HG03469 (cell line): ENCODE measurements at regions not wholly inside any gene's neighbourhood (a gene's known extent, or its start where the extent isn't known, plus 50 kb on each side); places are given as distances from the start of the nearest gene placed in this dataset.

Experiments used
- ATAC-seq: cut with Tn5 transposase; IDR thresholded peaks from one replicate; pipeline ENCODE4 v1.9.1; 2021; ENCODE audit warnings: mild to moderate bottlenecking, moderate library complexity, moderate number of reproducible peaks; ENCODE audit not compliant: unreplicated experiment

GRCh38 chr15:69955240-69955894 lies 142.3 kb downstream of the TLE3 start:
- no peak for ATAC-seq

- ATAC-seq: no peak
Observed at GRCh38 chr15:69956417-69956816, 141.3 kb downstream of the TLE3 start.

- ATAC-seq: no peak
Observed at GRCh38 chr15:69957175-69957574, 140.5 kb downstream of the TLE3 start.

- no peak for ATAC-seq
Observed at GRCh38 chr15:69958496-69959084, 139.1 kb downstream of the TLE3 start.

GRCh38 chr15:69962561-69962960 lies 135.2 kb downstream of the TLE3 start:
- no peak for ATAC-seq

GRCh38 chr15:69963385-69963784 lies 134.3 kb downstream of the TLE3 start:
- no peak for ATAC-seq

- ATAC-seq: no peak
Observed at GRCh38 chr15:69971771-69972170, 125.9 kb downstream of the TLE3 start.

GRCh38 chr15:69972436-69972835 lies 125.3 kb downstream of the TLE3 start:
- no peak for ATAC-seq

- no peak for ATAC-seq
Observed at GRCh38 chr15:69973102-69973714, 124.5 kb downstream of the TLE3 start.

GRCh38 chr15:69973880-69974279 lies 123.8 kb downstream of the TLE3 start:
- no peak for ATAC-seq

- ATAC-seq: no peak
Observed at GRCh38 chr15:69974321-69974720, 123.4 kb downstream of the TLE3 start.

GRCh38 chr15:69976366-69976994 lies 121.2 kb downstream of the TLE3 start:
- ATAC-seq: no peak

- no peak for ATAC-seq
Observed at GRCh38 chr15:69978603-69979002, 119.1 kb downstream of the TLE3 start.

- ATAC-seq: no peak
Observed at GRCh38 chr15:69979262-69979661, 118.5 kb downstream of the TLE3 start.

- peak; percentile 62 for ATAC-seq
Observed at GRCh38 chr15:69979783-69980182, 117.9 kb downstream of the TLE3 start.

GRCh38 chr15:69980341-69981059 lies 117.2 kb downstream of the TLE3 start:
- ATAC-seq: no peak

GRCh38 chr15:69982037-69982436 lies 115.7 kb downstream of the TLE3 start:
- no peak for ATAC-seq

- ATAC-seq: no peak
Observed at GRCh38 chr15:69983696-69984265, 113.9 kb downstream of the TLE3 start.

GRCh38 chr15:69987492-69988489 lies 109.9 kb downstream of the TLE3 start:
- no peak for ATAC-seq
